Bronchial epithelial cell (primary cell): ENCODE measurements at regions not wholly inside any gene's neighbourhood (a gene's known extent, or its start where the extent isn't known, plus 50 kb on each side); places are given as distances from the start of the nearest gene placed in this dataset.
A peak's percentile ranks its signal among the peaks of the same experiment; 100 is the strongest.

ENCODE experiments used
- DNase-seq: peaks from one replicate; pipeline ENCODE4 v3.0.0-alpha.2; 2010; ENCODE audit warnings: low read depth
- FAIRE-seq: peaks from 2 replicates; lab custom pipeline; 2011; peaks lifted over from hg19 to GRCh38; lab: Jason Lieb, UNC
- H3K27me3 ChIP-seq: 2 replicates; pipeline ENCODE4 v1.5.1; 2011; ENCODE audit warnings: low read length; ENCODE audit not compliant: control insufficient read depth, insufficient read depth
- H3K36me3 ChIP-seq: 2 replicates; pipeline ENCODE4 v1.5.1; 2011; ENCODE audit warnings: low read length; ENCODE audit not compliant: control insufficient read depth, insufficient read depth
- H3K4me3 ChIP-seq: 2 replicates; pipeline ENCODE4 v1.5.1; 2011; ENCODE audit warnings: mild to moderate bottlenecking, low read depth, low read length, control low read depth
- TF ChIP-seq, protein P1 (sequence below): IDR thresholded peaks from 2 replicates; pipeline ENCODE4 v1.5.1; 2011; ENCODE audit warnings: mild to moderate bottlenecking, moderate library complexity, low read length, control low read depth, inconsistent platforms; ENCODE audit not compliant: insufficient read depth, severe bottlenecking

DNA sequence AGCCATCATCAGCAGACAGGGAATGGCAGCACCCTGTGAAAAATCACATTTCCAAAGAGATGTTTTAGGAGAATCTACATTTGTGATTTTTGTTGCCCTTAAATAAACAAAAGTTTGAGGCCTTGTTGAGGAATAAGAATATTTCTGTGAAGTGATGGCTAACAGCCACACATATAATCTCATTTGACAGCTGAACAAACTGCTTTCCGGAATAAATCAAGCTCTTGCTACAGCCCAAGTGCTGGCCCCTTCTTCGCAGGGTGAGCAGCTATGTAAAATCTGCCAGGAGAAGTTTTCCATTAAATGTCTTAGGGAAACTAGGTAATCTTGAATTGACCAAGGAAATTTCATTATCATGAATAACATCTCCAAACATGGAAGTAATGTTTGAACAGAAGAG is 106.4 kb upstream of the GPM6B start:
- H3K4me3 ChIP-seq: no peak overlapping the region
- no peaks in the 10 kb centered on the region for H3K27me3 ChIP-seq
- TF ChIP-seq, protein P1, sequence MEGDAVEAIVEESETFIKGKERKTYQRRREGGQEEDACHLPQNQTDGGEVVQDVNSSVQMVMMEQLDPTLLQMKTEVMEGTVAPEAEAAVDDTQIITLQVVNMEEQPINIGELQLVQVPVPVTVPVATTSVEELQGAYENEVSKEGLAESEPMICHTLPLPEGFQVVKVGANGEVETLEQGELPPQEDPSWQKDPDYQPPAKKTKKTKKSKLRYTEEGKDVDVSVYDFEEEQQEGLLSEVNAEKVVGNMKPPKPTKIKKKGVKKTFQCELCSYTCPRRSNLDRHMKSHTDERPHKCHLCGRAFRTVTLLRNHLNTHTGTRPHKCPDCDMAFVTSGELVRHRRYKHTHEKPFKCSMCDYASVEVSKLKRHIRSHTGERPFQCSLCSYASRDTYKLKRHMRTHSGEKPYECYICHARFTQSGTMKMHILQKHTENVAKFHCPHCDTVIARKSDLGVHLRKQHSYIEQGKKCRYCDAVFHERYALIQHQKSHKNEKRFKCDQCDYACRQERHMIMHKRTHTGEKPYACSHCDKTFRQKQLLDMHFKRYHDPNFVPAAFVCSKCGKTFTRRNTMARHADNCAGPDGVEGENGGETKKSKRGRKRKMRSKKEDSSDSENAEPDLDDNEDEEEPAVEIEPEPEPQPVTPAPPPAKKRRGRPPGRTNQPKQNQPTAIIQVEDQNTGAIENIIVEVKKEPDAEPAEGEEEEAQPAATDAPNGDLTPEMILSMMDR: no peak
- no peaks in the 10 kb centered on the region for H3K36me3 ChIP-seq
- FAIRE-seq: no peak
- no peak for DNase-seq

DNA sequence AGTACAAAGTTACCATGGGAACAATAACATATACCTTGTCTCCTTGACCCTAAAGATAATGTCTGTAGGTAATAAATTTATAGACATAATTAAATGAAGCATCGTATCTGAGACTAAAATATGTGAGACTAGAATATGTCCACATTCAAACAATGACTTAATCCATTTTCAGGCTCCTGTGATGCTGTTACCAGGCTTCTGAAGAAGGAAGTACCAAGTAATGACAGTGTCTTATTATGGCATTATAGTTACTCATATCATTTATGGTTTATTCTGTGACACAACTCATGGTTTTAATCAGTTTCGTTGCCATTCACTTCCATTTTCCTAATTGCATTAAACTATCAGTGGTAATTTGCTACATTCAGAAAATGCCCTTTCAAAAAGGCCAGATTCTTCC is 100.6 kb upstream of the GPM6B start:
- H3K36me3 ChIP-seq: no peaks in the 10 kb centered on the region
- DNase-seq: no peak
- TF ChIP-seq, protein P1: no peak
- no peak overlapping the region for H3K4me3 ChIP-seq
- FAIRE-seq: no peak
- H3K27me3 ChIP-seq: no peaks in the 10 kb centered on the region

DNA sequence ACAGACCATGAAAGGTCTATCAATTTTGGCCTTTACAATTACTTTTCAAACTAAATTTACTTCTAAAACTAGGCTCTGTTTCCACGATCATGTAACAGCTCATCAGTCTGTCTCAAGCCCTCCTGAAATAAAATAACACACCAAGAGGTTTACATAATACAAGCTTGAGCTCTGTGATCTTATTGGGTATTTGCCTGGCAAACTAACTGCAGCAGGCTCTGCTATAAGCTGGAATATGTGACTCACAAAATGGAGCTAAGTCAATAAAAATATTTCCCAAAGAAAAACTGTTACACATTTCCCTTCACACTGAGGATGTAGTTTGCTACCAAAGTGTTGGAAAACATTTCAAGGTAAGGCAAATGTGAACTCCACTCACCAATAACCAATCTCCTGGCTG is 94.7 kb upstream of the GPM6B start:
- Histone ChIP-seq H3K36me3 (no peaks in the 10 kb centered on the region), H3K27me3 (no peaks in the 10 kb centered on the region), H3K4me3 (no peak overlapping the region)
- TF ChIP-seq, protein P1: no peak
- no peak for DNase-seq
- FAIRE-seq: no peak

DNA sequence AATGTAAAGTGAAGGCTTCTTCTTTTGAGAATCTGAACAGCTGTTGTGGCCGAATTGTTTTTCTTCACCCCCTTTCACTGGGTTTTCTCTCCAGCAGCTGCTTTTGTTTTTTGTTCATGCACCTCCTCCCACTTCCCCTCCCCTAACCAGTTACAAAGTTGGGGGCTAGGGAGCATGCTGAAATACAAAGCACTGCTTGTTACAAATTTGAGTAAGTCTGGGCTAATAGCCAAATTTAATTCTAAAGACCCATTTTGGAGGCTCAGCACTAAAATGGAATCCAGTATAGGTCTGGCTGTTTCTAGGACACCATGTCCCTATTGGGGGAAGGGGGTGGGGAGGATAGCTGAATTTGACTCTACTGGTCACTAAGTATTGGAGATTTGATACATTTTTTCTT is 89.2 kb upstream of the GPM6B start:
- TF ChIP-seq, protein P1: no peak
- no peak for DNase-seq
- Histone ChIP-seq H3K36me3 (no peaks in the 10 kb centered on the region), H3K4me3 (no peak overlapping the region), H3K27me3 (no peaks in the 10 kb centered on the region)
- no peak for FAIRE-seq

DNA sequence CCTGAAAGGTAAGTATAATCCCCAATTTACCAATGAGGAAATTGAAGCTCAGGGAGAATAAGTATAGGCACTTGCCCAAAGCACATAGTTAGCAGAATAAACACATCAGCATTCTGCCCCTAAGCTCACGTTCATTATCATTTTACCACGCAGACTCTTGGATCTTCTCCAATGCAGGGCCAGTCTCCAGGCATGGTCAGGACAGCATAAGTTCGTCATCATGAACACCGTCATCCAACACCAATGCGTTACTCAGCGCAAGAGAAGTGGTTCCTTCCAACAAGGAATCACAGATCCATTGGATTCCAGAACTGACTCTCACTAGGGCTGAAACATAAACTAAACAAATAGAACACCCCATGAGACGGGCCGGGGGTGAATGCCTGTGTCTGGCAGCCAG is 86.5 kb upstream of the GPM6B start:
- no peaks in the 10 kb centered on the region for H3K36me3 ChIP-seq
- DNase-seq (peak; percentile 54), FAIRE-seq (peak; percentile 83)
- TF ChIP-seq, protein P1: no peak
- H3K4me3 ChIP-seq: no peak overlapping the region
- H3K27me3 ChIP-seq: no peaks in the 10 kb centered on the region

DNA sequence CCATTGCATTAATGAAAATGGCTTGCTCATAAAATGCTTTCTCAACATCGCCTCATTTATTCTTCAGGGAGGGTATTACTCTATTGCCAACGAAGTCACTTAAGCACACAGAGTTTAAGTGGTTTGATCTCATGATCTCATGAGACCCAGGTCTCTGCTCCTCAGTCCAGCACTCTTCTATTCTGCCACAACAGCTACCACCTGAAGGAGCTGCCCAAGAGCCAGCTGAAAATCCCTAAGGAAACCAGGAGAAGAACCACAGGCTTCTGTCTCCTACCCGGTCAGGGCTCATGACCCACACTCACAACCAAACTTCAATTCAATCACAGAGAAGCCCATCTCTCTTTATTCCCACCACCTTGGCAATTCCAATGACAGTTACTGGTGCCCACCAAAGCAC is 85.5 kb upstream of the GPM6B start:
- no peak for DNase-seq
- H3K36me3 ChIP-seq: no peaks in the 10 kb centered on the region
- TF ChIP-seq, protein P1: no peak
- no peak overlapping the region for H3K4me3 ChIP-seq
- H3K27me3 ChIP-seq: no peaks in the 10 kb centered on the region
- no peak for FAIRE-seq
